ENCODE measurements at regions not wholly inside any gene's neighbourhood (a gene's known extent, or its start where the extent isn't known, plus 50 kb on each side); places are given as distances from the start of the nearest gene placed in this dataset.
"Not testable (repeated sequence)": the region's sequence is repeated elsewhere in the genome, so short reads cannot be mapped to it uniquely, and the experiment has no call there.

- peak; percentile 78 for DNase-seq
Measured at GRCh38 chr21:32886339-32886738, 114.8 kb upstream of the PAXBP1 start.

- no peak for DNase-seq
Measured at GRCh38 chr21:32887026-32887425, 115.5 kb upstream of the PAXBP1 start.

DNA sequence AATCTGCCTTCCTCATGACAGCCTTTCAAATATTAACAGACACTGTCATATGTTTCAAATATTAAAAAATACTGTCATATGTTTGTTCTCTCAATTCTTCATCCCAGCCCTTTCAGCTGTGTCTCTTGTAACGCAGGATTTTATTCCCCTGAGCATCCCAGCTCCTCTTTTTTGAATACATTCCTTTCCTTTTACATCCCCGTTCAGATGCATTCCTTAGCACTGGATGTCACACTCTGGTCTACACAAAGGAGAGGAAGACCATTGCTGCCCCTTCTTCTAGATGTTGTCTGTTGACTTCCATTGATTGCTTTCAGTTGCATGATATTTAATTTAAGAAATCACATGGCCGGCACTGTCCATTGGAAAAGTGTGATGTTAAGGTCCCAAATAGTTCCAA lies 117.4 kb upstream of the PAXBP1 start:
- no peak for DNase-seq

DNA sequence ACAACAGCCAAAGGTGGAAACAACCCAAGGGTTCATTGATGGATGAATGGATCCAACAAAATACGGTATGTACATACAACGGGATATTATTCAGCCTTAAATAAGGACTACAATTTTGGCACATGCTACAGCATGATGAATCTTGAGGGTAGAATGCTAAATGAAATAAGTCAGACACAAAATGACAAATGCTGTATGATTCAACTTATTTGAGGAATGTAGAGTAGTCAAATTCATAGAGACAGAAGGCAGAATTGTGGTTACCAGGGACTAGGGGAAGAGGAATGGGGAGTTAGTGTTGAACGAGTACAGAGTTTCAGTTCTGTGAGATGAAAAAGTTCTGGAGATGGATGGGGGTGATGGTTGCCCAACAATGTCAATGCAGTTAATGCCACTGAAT lies 118.0 kb upstream of the PAXBP1 start:
- DNase-seq, result no peak

DNA sequence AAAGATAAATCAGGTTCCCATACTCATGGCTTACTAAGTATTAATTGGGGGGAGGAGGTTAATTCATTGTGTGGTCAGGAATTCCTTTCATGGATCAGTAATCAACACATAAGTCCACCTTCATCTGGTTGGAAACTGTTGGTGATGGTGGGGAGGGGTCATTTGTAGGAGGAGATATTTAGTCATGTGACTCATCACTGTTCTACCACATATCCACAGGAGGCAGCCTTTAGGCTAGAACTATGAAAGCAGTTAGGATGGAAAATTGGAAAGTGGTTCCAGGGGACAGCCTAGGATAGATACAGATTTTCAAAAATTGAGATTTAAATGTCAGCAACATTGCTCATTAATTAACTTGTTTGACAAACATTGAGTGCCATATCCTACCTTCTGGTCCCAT lies 122.8 kb upstream of the PAXBP1 start:
- no peak for DNase-seq

DNA sequence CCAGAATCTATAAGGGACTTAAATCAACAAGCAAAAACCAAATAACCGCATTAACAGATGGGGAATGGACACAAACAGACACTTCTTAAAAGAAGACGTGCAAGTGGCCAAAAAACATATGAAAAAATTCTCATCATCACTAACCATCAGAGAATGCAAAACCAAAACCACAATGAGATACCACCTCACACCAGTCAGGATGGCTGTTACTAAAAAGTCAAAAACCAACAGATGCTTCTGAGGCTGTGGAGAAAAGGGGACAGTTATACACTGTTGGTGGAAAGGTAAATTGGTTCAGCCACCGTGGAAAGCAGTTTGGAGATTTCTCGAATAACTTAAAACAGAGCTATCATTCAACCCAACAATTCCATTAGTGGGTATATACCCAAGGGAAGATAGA lies 124.9 kb upstream of the OLIG2 start:
- DNase-seq, result no peak

DNA sequence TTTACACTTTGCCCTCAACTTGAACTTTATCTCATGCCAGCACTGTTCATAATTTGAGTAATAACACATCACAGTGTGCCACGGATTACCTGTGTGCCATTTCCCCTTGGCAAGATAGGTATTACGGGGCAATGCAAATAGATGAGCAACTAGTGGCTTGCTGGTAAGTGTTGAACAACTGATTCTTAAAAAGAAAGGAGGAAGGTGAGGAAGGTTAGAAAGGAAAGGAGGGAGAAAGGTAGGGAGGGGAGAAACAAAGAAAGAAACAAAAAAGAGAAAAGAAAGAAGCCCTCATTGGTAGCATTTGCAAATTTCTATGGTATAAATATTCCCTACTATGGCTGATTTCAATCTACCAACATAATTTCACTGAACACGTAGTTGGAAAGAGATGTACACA lies 118.2 kb upstream of the OLIG2 start:
- DNase-seq, result no peak

GRCh38 chr21:32908534-32908933 lies 117.2 kb upstream of the OLIG2 start:
- DNase-seq, result no peak

GRCh38 chr21:32909393-32909792 lies 116.3 kb upstream of the OLIG2 start:
- DNase-seq, result no peak

DNA sequence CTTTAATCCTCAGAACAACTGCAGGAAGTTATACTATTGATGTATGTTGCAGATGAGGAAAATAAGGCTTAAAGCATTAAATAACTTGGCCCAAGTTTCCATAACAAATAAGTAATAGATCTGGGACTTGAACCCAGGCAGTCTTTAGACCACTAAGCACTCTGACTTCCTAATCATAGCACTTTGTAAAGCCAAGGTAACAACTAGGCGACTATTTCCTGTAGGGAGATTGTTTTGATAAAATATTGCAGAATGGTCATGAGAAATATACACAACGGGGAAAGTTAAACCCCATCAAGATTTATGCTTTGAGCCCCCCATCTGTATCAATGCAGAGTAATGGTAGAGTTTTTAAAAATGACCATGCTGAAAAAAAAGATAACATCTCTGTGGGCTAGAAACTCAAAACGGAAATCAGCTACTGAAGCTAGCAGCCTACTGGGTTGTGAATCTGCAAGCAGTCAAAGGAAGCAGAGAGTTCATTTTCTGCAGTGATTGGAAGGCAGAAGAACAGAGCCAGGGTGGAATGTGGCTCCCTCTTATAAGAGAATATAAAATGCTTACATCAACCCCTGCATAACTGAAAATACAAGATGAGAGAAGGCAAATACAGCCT lies 111.2 kb upstream of the OLIG2 start:
- DNase-seq, result peak; percentile 12

DNA sequence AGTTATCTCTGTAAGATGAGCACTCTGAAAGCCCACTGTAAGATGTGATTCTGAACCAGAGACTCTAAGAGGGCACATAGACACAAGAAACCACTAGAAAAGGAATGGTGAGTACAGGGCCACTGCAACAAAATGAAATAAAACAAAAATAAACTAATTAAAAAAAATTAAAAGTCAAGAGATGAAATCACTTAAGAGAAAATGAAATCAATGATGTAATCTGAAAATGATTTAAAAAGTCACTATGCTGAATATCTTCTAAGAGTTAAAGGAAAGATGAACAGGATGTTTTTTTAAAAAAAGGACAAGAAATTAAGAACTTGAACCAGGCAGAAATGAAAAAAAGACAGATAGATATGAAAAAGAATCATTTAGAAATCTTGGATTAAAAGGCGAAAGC lies 110.6 kb upstream of the OLIG2 start:
- DNase-seq, result no peak

DNA sequence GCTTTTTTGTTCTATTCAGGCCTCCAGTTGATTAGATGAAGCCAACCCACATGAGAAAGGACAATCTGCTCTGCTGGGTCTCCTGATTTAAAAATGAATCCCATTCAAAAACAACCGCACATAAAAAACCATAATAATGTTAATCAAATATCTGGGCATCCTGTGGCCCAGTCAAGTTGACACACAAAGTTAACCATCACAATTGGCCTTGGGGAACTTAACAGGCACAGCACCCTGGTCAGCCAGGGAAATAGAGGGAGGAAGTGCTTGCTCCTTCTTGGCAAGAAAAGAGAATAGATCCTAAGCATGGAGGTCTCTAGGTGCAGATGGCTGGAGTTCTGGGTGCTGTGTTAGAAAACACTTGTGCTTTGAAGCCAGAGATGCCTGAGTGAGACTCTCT lies 109.6 kb upstream of the OLIG2 start:
- no peak for DNase-seq

DNA sequence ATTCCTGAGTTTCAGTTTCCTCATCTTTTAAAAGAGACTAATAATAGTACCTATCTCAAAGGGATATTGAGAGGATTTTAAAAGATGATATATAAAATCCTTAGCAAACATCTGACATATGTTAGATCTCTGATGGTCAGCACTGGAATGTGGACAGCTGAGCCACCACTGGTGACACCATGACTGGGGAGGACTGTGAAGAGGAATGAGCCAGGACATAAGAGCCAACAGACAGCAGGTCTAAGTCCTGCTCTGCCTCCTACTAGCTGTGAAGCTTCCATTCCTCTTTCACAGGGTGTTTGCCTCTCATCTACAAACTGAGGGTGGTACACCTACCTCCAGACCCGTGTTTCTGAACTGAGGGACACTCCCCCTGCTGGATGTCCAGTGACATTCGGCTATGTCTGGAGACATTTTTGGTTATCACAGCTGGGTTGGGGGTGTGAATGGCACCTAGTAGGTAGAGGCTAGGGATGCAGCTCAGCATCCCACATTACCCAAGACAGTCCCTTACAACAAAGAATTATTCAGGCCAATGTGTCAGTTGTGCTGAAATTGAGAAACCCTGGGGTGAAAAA lies 109.1 kb upstream of the OLIG2 start:
- DNase-seq, result peak; percentile 16

GRCh38 chr21:32917362-32918135 lies 108.2 kb upstream of the OLIG2 start:
- DNase-seq, result no peak

DNA sequence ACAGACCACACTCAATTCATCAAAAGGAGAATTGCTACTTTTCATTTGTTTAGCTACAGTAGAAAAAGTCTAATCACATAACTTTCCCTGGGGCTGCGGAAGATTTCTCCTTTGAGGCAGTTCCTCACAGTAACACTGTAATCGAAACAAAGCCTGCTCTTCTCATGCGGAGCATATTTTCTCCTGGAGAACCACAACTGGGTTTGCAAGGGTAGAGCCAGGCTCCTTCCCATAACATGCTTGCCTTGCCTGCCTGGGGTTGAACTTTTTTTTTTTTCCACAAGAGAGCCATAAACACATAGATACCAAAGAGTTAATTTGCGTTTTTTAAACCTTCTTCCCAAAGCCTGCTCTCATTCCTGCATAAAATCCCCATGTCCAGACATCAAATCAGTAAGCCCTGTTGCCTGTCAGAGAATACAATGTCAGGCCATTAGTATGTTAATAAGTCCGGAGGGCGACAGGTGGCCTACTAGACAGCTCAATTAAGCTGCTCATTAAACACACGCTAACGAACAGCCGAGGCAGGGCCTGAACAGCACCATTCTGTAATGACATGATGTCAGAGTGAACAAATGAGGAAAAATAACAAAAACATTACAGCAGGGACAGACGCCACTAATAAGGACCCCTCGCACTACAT lies 107.1 kb upstream of the OLIG2 start:
- DNase-seq, result no peak

DNA sequence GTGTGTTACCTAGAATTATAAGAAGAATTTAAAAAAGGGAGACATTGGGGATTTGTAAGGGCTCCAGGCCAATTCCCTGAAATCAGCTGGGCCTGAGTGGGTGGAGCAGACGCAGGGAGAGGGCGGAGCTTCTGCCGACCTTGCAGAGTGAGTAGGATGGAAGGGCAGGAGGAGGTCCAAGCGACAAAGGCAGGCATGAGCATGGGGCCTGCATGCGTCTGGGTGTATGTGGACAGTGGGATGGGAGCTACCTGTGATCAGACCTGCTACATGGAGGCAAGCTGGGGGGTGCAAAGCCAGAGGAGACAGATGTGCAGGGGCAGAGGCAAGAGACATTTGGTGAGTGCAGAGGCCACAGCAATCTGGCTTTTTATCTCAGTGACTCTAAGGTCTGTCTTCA lies 105.3 kb upstream of the OLIG2 start:
- no peak for DNase-seq

DNA sequence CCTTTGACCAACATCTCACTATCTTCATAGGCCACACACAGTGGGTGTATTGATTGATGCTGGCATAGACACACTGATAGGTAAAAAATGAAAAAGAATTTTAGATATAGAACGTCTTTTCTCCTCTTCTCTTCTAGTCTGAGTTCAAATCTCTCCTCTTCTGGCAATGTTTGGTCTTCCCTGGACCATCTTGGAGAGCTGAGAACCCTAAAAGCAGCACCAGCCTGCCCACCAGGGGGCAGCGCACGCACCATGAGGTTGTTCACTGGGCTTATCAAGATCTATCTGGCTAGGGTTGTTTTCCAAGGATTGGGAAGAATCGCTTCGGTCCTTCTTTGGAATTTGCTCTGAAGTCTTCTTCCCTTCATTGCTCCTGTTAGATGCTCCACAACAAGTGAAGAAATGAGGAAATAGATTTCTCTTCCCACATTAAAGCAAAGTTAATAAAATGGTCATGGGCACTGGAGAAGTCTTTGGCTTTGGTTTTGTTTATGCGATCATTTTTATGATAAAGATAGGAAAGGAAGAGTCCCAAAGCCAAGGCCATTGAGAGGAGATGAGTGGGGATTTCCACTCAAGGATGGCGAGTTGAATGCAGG lies 104.0 kb upstream of the OLIG2 start:
- peak; percentile 61 for DNase-seq

- DNase-seq, result no peak
Measured at GRCh38 chr21:32925098-32925497, 100.6 kb upstream of the OLIG2 start.

- DNase-seq, result no peak
Measured at GRCh38 chr21:32929633-32930038, 96.1 kb upstream of the OLIG2 start.

- DNase-seq, result no peak
Measured at GRCh38 chr21:32930673-32931072, 95.1 kb upstream of the OLIG2 start.

DNA sequence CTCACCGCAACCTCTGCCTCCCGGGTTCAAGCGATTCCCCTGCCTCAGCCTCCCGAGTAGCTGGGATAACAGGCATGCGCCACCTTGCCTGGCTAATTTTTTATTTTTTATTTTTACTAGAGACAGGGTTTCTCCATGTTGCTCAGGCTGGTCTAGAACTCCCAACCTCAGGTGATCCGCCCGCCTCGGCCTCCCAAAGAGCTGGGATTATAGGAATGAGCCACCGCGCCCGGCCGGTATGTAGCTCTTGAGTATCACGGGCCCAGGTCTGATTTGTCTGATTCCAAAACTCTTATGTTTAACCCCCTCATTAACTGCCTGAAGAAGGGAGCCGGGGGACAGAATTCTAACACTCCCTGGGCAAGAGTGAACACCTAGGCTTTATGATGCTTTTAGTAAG lies 91.7 kb upstream of the OLIG2 start:
- DNase-seq, result not testable (repeated sequence)

DNA sequence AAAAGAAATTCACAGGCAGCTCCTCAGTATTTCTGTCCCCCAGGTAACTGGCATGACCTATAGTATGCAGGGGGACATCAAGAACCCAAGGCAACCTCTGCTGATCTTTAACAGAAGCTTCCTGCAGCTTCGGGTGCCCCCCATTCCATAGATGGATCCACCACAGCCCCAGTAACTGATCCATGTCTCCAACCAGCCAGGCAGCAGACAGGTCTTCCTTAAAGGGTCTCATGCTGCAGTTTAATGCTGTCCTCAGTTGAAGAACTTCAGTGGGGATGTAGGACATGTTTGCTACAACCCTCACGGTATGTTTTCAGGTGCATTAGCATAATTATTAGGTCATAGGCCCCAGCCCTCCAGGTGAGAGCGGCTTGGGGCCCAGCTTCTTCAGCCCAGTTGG lies 90.9 kb upstream of the OLIG2 start:
- DNase-seq, result no peak
